ENCODE measurements at regions not wholly inside any gene's neighbourhood (a gene's known extent, or its start where the extent isn't known, plus 50 kb on each side); places are given as distances from the start of the nearest gene placed in this dataset.

GRCh38 chr2:14550658-14551057 is 81.9 kb upstream of the LRATD1 start:
- no peak for TF ChIP-seq JUND (IDR thresholded peaks at IDR 0.05; ENCODE audit: low read depth)
- no peak for DNase-seq (ENCODE audit: low read depth in 1 of 2, low spot score in 1 of 2)
- in situ Hi-C loops (cut with HindIII; ENCODE audit: low pct_unique_long_range_greater_than_20kb, low sequenced_read_pairs) = no loop called here

DNA sequence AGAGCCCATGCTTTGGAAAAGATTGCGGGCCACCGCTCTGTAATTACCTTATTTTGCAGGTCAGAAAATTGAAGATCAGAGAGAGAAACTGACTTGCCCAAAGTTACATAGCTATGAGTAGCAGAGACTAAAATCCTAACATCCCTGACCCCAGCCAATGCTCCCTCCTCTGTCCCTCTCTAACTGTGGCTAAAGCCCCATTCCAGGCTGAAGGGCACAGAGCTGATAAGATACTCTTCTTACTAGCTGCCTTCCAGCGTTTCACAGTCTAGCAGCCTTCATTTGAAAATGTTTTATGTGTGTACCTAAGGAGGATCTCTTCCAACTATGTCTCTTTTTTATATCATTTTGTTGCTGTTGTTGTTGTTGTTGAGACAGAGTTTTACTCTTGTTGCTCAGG is 81.4 kb upstream of the LRATD1 start:
- no peak for TF ChIP-seq JUND (IDR thresholded peaks at IDR 0.05; ENCODE audit: low read depth)
- DNase-seq (ENCODE audit: low read depth in 1 of 2, low spot score in 1 of 2) = no peak
- in situ Hi-C loops (cut with HindIII; ENCODE audit: low pct_unique_long_range_greater_than_20kb, low sequenced_read_pairs) = no loop called here

GRCh38 chr2:14552286-14552685 is 80.2 kb upstream of the LRATD1 start:
- no peak for DNase-seq (ENCODE audit: low read depth in 1 of 2, low spot score in 1 of 2)
- in situ Hi-C loops (cut with HindIII; ENCODE audit: low pct_unique_long_range_greater_than_20kb, low sequenced_read_pairs) = no loop called here
- TF ChIP-seq JUND (IDR thresholded peaks at IDR 0.05; ENCODE audit: low read depth) = no peak

- no peak for DNase-seq (ENCODE audit: low read depth in 1 of 2, low spot score in 1 of 2)
- TF ChIP-seq JUND (IDR thresholded peaks at IDR 0.05; ENCODE audit: low read depth) = no peak
- in situ Hi-C loops (cut with HindIII; ENCODE audit: low pct_unique_long_range_greater_than_20kb, low sequenced_read_pairs) = no loop called here
These were observed 79.7 kb upstream of the LRATD1 start for GRCh38 chr2:14552818-14553217.

- TF ChIP-seq JUND (IDR thresholded peaks at IDR 0.05; ENCODE audit: low read depth) = no peak
- in situ Hi-C loops (cut with HindIII; ENCODE audit: low pct_unique_long_range_greater_than_20kb, low sequenced_read_pairs) = no loop called here
- peak in 1 of 2 experiments; percentile 54 for DNase-seq (ENCODE audit: low read depth in 1 of 2, low spot score in 1 of 2)
These were observed 77.5 kb upstream of the LRATD1 start for GRCh38 chr2:14554849-14555545.

- in situ Hi-C loops (cut with HindIII; ENCODE audit: low pct_unique_long_range_greater_than_20kb, low sequenced_read_pairs) = no loop called here
- TF ChIP-seq JUND (IDR thresholded peaks at IDR 0.05; ENCODE audit: low read depth) = no peak
- no peak for DNase-seq (ENCODE audit: low read depth in 1 of 2, low spot score in 1 of 2)
These were observed 75.4 kb upstream of the LRATD1 start for GRCh38 chr2:14557111-14557510.

GRCh38 chr2:14557916-14558315 is 74.6 kb upstream of the LRATD1 start:
- TF ChIP-seq JUND (IDR thresholded peaks at IDR 0.05; ENCODE audit: low read depth) = no peak

GRCh38 chr2:14558335-14558919 is 74.1 kb upstream of the LRATD1 start:
- in situ Hi-C loops (cut with HindIII; ENCODE audit: low pct_unique_long_range_greater_than_20kb, low sequenced_read_pairs) = no loop called here
- TF ChIP-seq JUND (IDR thresholded peaks at IDR 0.05; ENCODE audit: low read depth) = no peak

More at GRCh38 chr2:14557916-14558315, 74.6 kb upstream of the LRATD1 start:
- in situ Hi-C loops (cut with HindIII; ENCODE audit: low pct_unique_long_range_greater_than_20kb, low sequenced_read_pairs) = no loop called here
- DNase-seq (ENCODE audit: low read depth in 1 of 2, low spot score in 1 of 2) = no peak

GRCh38 chr2:14560716-14561115 is 71.8 kb upstream of the LRATD1 start:
- in situ Hi-C loops (cut with HindIII; ENCODE audit: low pct_unique_long_range_greater_than_20kb, low sequenced_read_pairs) = no loop called here

More at GRCh38 chr2:14558335-14558919, 74.1 kb upstream of the LRATD1 start:
- no peak for DNase-seq (ENCODE audit: low read depth in 1 of 2, low spot score in 1 of 2)

GRCh38 chr2:14563324-14563723 is 69.2 kb upstream of the LRATD1 start:
- TF ChIP-seq JUND (IDR thresholded peaks at IDR 0.05; ENCODE audit: low read depth) = no peak
- in situ Hi-C loops (cut with HindIII; ENCODE audit: low pct_unique_long_range_greater_than_20kb, low sequenced_read_pairs) = no loop called here

More at GRCh38 chr2:14560716-14561115, 71.8 kb upstream of the LRATD1 start:
- TF ChIP-seq JUND (IDR thresholded peaks at IDR 0.05; ENCODE audit: low read depth) = no peak
- DNase-seq (ENCODE audit: low read depth in 1 of 2, low spot score in 1 of 2) = no peak

DNA sequence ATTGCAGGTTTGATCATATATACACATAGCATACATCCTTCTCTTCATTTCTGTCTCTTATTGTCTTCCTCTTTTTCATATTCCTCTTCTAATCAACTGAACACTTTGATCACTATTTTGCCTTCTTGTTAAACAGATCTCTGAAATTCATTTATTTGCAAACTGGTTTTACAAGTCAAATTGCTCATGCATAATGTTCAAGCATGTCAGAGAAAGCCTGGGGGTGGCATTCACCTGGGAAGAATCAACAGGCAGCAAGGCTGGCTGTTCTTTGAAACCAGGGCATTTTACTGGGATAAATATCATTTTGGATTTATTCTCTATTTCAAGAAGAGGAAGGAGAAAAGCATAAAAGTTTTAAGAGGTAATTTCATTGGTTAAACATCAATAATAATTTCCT is 66.9 kb upstream of the LRATD1 start:
- in situ Hi-C loops (cut with HindIII; ENCODE audit: low pct_unique_long_range_greater_than_20kb, low sequenced_read_pairs) = no loop called here
- peak in 1 of 2 experiments; percentile 14 for DNase-seq (ENCODE audit: low read depth in 1 of 2, low spot score in 1 of 2)
- TF ChIP-seq JUND (IDR thresholded peaks at IDR 0.05; ENCODE audit: low read depth) = no peak

More at GRCh38 chr2:14563324-14563723, 69.2 kb upstream of the LRATD1 start:
- no peak for DNase-seq (ENCODE audit: low read depth in 1 of 2, low spot score in 1 of 2)

DNA sequence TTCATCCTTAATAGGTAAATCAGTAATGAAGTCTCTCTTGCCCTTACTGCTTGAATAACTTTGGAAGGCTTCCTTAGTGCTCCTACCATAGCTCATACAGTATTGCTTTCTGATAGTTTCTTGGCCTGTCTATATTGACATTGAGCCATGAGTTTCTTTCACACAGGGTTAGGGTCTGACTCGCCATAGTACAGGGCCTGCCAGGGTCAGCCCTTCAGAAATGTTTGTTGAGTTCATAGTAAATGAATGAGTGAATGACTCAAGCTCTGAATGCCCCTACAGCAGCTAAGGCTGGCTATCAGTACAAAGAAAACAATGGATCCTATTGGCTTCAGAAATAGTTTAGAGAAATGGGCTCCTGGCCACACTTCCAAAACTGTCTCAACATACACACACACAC is 65.0 kb upstream of the LRATD1 start:
- in situ Hi-C loops (cut with HindIII; ENCODE audit: low pct_unique_long_range_greater_than_20kb, low sequenced_read_pairs) = no loop called here
- no peak for TF ChIP-seq JUND (IDR thresholded peaks at IDR 0.05; ENCODE audit: low read depth)
- DNase-seq (ENCODE audit: low read depth in 1 of 2, low spot score in 1 of 2) = no peak

- no peak for DNase-seq (ENCODE audit: low read depth in 1 of 2, low spot score in 1 of 2)
- TF ChIP-seq JUND (IDR thresholded peaks at IDR 0.05; ENCODE audit: low read depth) = no peak
- in situ Hi-C loops (cut with HindIII; ENCODE audit: low pct_unique_long_range_greater_than_20kb, low sequenced_read_pairs) = no loop called here
These were observed 63.2 kb upstream of the LRATD1 start for GRCh38 chr2:14569294-14569693.
